ENCODE measurements at regions not wholly inside any gene's neighbourhood (a gene's known extent, or its start where the extent isn't known, plus 50 kb on each side); places are given as distances from the start of the nearest gene placed in this dataset.

DNA sequence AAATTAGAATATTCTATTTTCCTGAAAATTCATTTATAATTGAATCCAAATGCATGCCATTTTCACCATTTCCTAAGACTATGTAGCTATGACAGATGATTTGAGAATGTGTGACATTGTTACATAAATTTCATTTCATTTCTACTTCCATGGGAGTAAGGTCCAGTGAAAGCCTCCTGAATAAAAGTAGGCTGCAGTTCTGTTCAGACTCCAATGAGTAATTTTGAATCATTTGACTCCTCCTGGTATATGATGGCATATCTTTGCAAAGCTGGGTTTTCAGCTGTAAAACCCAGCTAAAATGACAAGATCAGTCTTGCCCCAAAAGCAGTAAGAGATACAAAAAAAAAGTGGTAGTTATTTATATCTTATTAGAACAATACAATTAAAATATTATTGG is 101.0 kb upstream of the DNAJC10 start:
- Histone ChIP-seq H3K4me1 (no peaks in the 10 kb centered on the region), H3K4me3 (no peak overlapping the region), H3K36me3 (no peaks in the 10 kb centered on the region), H3K27ac (no peak overlapping the region), H3K27me3 (no peaks in the 10 kb centered on the region), H3K9me3 (no peaks in the 10 kb centered on the region)
- TF ChIP-seq, protein P1, sequence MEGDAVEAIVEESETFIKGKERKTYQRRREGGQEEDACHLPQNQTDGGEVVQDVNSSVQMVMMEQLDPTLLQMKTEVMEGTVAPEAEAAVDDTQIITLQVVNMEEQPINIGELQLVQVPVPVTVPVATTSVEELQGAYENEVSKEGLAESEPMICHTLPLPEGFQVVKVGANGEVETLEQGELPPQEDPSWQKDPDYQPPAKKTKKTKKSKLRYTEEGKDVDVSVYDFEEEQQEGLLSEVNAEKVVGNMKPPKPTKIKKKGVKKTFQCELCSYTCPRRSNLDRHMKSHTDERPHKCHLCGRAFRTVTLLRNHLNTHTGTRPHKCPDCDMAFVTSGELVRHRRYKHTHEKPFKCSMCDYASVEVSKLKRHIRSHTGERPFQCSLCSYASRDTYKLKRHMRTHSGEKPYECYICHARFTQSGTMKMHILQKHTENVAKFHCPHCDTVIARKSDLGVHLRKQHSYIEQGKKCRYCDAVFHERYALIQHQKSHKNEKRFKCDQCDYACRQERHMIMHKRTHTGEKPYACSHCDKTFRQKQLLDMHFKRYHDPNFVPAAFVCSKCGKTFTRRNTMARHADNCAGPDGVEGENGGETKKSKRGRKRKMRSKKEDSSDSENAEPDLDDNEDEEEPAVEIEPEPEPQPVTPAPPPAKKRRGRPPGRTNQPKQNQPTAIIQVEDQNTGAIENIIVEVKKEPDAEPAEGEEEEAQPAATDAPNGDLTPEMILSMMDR (IDR thresholded peaks at IDR 0.05) = no peak
- DNase-seq (ENCODE audit: low spot score in 2 of 2) = no peak
- intact Hi-C loops (cut with DNase I) = no loop called here

DNA sequence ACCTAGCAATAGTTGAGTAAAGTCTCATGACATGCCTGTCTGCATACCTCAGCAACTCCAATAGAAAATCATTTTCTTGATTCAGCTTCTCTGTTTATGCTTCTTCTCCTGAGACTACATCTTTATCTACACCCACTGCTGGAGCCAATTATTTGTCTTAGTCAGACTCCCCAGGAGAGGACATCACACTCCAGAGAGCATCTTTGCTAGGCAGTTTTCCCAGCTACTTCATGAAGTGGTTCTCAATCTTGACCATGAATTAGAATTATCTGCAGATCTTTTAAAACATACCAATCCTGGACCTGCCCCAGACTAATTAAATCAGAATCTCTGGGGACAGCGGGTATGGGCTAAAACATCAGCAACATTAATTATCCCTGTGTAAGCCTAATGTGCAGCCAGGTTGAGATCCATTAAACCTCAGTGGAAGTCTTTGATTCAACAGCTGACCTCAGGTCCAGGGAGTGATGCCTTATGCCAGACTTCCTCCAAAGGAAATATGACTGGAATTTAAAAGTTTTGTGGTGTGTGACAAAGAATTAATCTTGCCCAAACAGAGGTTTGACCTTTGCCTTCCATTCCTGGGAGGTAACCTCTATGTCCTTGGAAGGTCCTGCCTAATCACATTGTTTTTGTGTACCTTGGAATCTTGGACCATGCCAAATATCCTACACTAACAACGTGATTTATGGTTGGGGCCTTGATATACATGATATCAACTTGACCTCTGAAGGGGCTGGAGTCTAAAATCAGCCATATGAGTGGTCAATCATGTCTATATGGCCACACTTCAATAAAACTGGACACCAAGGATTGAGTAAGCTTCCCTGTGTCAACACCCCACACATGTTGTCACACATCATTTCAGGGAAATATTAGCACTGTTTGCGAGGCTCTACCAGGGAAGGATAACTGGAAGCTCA is 99.3 kb upstream of the DNAJC10 start:
- DNase-seq (ENCODE audit: low spot score in 2 of 2) = no peak
- no peaks in the 10 kb centered on the region for H3K36me3 ChIP-seq

DNA sequence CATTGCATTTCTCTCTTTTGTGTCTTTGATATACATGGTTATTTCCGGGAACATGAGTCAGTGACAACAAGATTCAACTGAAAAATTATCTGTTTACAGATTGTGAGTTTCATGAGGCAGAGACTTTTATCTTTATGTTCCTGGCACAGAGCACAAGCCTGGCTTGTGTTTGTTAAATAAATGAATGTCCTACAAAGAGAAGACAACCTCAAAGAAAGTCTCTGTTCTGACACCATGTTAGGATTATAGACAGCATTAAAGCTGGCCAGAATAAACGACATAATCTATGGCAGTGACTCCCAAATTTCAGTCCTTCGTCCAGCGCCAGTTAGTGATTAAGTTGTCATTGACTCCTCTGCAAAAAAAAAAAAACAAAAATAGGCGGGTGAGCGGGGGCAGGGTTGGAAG is 97.4 kb upstream of the DNAJC10 start:
- TF ChIP-seq, protein P1 (IDR thresholded peaks at IDR 0.05) = no peak
- H3K4me3 ChIP-seq = no peak overlapping the region
- no peak for DNase-seq (ENCODE audit: low spot score in 2 of 2)
- no peaks in the 10 kb centered on the region for H3K36me3 ChIP-seq
- intact Hi-C loops (cut with DNase I) = no loop called here
- H3K9me3 ChIP-seq = no peaks in the 10 kb centered on the region
- H3K27me3 ChIP-seq = no peaks in the 10 kb centered on the region
- no peak overlapping the region for H3K27ac ChIP-seq
- peaks cover 0 to 3% of the 10 kb centered on the region in 2 donors for H3K4me1 ChIP-seq

More for the DNA sequence above, 99.3 kb upstream of the DNAJC10 start:
- H3K27ac ChIP-seq = no peak overlapping the region
- TF ChIP-seq, protein P1 (IDR thresholded peaks at IDR 0.05) = no peak
- H3K4me3 ChIP-seq = no peak overlapping the region
- intact Hi-C loops (cut with DNase I) = no loop called here
- H3K9me3 ChIP-seq = no peaks in the 10 kb centered on the region
- H3K4me1 ChIP-seq = peaks cover 0 to 3% of the 10 kb centered on the region in 2 donors
- H3K27me3 ChIP-seq = no peaks in the 10 kb centered on the region

DNA sequence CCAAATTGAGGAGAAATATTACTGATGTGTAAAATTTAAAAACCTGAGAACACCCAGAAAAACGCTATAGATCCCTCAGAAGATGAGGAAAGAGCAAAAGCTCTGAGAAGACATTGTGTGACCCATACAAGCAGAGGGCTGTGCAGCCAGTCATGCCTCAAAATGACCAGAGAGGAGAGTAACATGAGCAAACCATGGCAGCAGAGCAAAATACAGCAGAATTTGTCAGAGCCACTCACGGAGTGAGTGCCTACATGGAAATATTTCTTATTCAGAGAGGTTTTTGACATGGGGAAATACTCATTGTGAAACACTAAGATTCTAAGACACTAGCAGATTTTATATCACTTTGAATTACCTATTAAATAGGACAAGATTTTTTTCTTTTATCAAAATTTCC is 96.8 kb upstream of the DNAJC10 start:
- DNase-seq (ENCODE audit: low spot score in 2 of 2) = no peak
- H3K27me3 ChIP-seq = no peaks in the 10 kb centered on the region
- H3K4me3 ChIP-seq = no peak overlapping the region
- TF ChIP-seq, protein P1 (IDR thresholded peaks at IDR 0.05) = no peak
- no peaks in the 10 kb centered on the region for H3K9me3 ChIP-seq
- intact Hi-C loops (cut with DNase I) = no loop called here
- peaks cover 0 to 3% of the 10 kb centered on the region in 2 donors for H3K4me1 ChIP-seq
- no peaks in the 10 kb centered on the region for H3K36me3 ChIP-seq
- no peak overlapping the region for H3K27ac ChIP-seq

DNA sequence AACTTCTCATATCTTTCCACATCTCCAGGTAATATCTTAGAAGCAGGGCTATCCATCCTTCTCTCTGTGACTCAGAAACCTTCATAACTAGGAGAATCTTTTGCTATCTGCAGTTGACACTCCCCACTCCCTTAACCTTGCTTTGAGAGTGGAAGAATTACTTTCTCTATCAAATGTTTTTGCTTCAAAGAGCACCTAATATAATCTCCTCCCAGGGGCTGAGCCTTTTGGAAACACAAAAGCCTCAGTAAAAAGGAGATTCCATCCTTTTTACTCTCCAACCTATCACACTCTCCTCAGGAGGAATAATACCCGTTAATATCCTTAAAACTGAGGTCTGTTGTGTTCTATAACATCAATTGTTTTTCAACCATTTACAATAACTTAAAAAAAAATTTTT is 94.9 kb upstream of the DNAJC10 start:
- Histone ChIP-seq H3K36me3 (no peaks in the 10 kb centered on the region), H3K27ac (no peak overlapping the region), H3K4me3 (no peak overlapping the region), H3K27me3 (no peaks in the 10 kb centered on the region), H3K9me3 (no peaks in the 10 kb centered on the region), H3K4me1 (peaks cover 0 to 3% of the 10 kb centered on the region in 2 donors)
- TF ChIP-seq, protein P1 (IDR thresholded peaks at IDR 0.05) = no peak
- intact Hi-C loops (cut with DNase I) = no loop called here
- DNase-seq (ENCODE audit: low spot score in 2 of 2) = no peak

Data from ascending aorta (tissue), 2 donors.